ENCODE measurements at regions not wholly inside any gene's neighbourhood (a gene's known extent, or its start where the extent isn't known, plus 50 kb on each side); places are given as distances from the start of the nearest gene placed in this dataset.

GRCh38 chr2:35548171-35548570, 807.4 kb upstream of the CRIM1 start:
- TF ChIP-seq CTCF (IDR thresholded peaks at IDR 0.05; ENCODE audit: low read depth, low read length) (no peak), POLR2A (IDR thresholded peaks at IDR 0.05; ENCODE audit: extremely low read depth, insufficient read length) (no peak)
